ENCODE measurements at regions not wholly inside any gene's neighbourhood (a gene's known extent, or its start where the extent isn't known, plus 50 kb on each side); places are given as distances from the start of the nearest gene placed in this dataset.

GRCh38 chr4:41360921-41361793 is 104.4 kb downstream of the UCHL1 start:
- no peaks in the 10 kb centered on the region for H3K36me3 ChIP-seq (ENCODE audit: insufficient read depth, low read length)
- no peaks in the 10 kb centered on the region for H3K4me1 ChIP-seq (ENCODE audit: low read length)
- H3K27ac ChIP-seq (ENCODE audit: low read length) = no peak overlapping the region
- H4K20me1 ChIP-seq (ENCODE audit: insufficient read depth, low read depth, low read length) = no peaks in the 10 kb centered on the region
- H3K4me2 ChIP-seq (ENCODE audit: low read depth, low read length, poor library complexity, severe bottlenecking) = no peak overlapping the region
- H3K9ac ChIP-seq (ENCODE audit: low read length) = no peak overlapping the region
- H3K4me3 ChIP-seq (ENCODE audit: low read length) = no peak overlapping the region
- DNase-seq = no peak
- H3K27me3 ChIP-seq (ENCODE audit: low read length) = no peaks in the 10 kb centered on the region
- H2AFZ ChIP-seq (ENCODE audit: low read length) = no peak overlapping the region
- no peaks in the 10 kb centered on the region for H3K79me2 ChIP-seq (ENCODE audit: low read length)
- H3K9me3 ChIP-seq (ENCODE audit: low read length) = no peaks in the 10 kb centered on the region
- H3K9me2 ChIP-seq (replicated peaks; ENCODE audit: insufficient read depth, low read length) = no peaks in the 10 kb centered on the region

- Histone ChIP-seq H3K27me3 (ENCODE audit: low read length) (no peaks in the 10 kb centered on the region), H3K9me2 (replicated peaks; ENCODE audit: insufficient read depth, low read length) (no peaks in the 10 kb centered on the region), H3K4me3 (ENCODE audit: low read length) (no peak overlapping the region), H3K79me2 (ENCODE audit: low read length) (no peaks in the 10 kb centered on the region), H3K9me3 (ENCODE audit: low read length) (no peaks in the 10 kb centered on the region), H3K4me1 (ENCODE audit: low read length) (no peaks in the 10 kb centered on the region), H3K9ac (ENCODE audit: low read length) (no peak overlapping the region), H2AFZ (ENCODE audit: low read length) (no peak overlapping the region), H3K4me2 (ENCODE audit: low read depth, low read length, poor library complexity, severe bottlenecking) (no peak overlapping the region), H3K27ac (ENCODE audit: low read length) (no peak overlapping the region), H3K36me3 (ENCODE audit: insufficient read depth, low read length) (no peaks in the 10 kb centered on the region), H4K20me1 (ENCODE audit: insufficient read depth, low read depth, low read length) (no peaks in the 10 kb centered on the region)
- no peak for DNase-seq
Measured at GRCh38 chr4:41361794-41362526, 105.2 kb downstream of the UCHL1 start.

GRCh38 chr4:41362621-41363383 is 106.1 kb downstream of the UCHL1 start:
- Histone ChIP-seq H3K4me1 (ENCODE audit: low read length) (no peaks in the 10 kb centered on the region), H3K36me3 (ENCODE audit: insufficient read depth, low read length) (no peaks in the 10 kb centered on the region), H3K9ac (ENCODE audit: low read length) (no peak overlapping the region), H3K79me2 (ENCODE audit: low read length) (no peaks in the 10 kb centered on the region), H3K4me3 (ENCODE audit: low read length) (no peak overlapping the region), H3K9me2 (replicated peaks; ENCODE audit: insufficient read depth, low read length) (no peaks in the 10 kb centered on the region), H3K4me2 (ENCODE audit: low read depth, low read length, poor library complexity, severe bottlenecking) (no peak overlapping the region), H2AFZ (ENCODE audit: low read length) (no peak overlapping the region), H3K27me3 (ENCODE audit: low read length) (no peaks in the 10 kb centered on the region), H4K20me1 (ENCODE audit: insufficient read depth, low read depth, low read length) (no peaks in the 10 kb centered on the region), H3K9me3 (ENCODE audit: low read length) (no peaks in the 10 kb centered on the region), H3K27ac (ENCODE audit: low read length) (no peak overlapping the region)
- DNase-seq = no peak

- DNase-seq = no peak
- no peaks in the 10 kb centered on the region for H3K36me3 ChIP-seq (ENCODE audit: insufficient read depth, low read length)
Measured at GRCh38 chr4:41363384-41363981, 106.8 kb downstream of the UCHL1 start.

GRCh38 chr4:41364876-41365275 is 108.1 kb downstream of the UCHL1 start:
- no peaks in the 10 kb centered on the region for H3K9me2 ChIP-seq (replicated peaks; ENCODE audit: insufficient read depth, low read length)
- no peaks in the 10 kb centered on the region for H3K4me1 ChIP-seq (ENCODE audit: low read length)
- no peak overlapping the region for H3K4me3 ChIP-seq (ENCODE audit: low read length)
- H3K4me2 ChIP-seq (ENCODE audit: low read depth, low read length, poor library complexity, severe bottlenecking) = no peak overlapping the region
- H3K27ac ChIP-seq (ENCODE audit: low read length) = no peak overlapping the region
- no peak overlapping the region for H3K9ac ChIP-seq (ENCODE audit: low read length)
- no peaks in the 10 kb centered on the region for H4K20me1 ChIP-seq (ENCODE audit: insufficient read depth, low read depth, low read length)
- H3K9me3 ChIP-seq (ENCODE audit: low read length) = no peaks in the 10 kb centered on the region
- DNase-seq = no peak
- no peak overlapping the region for H2AFZ ChIP-seq (ENCODE audit: low read length)
- no peaks in the 10 kb centered on the region for H3K36me3 ChIP-seq (ENCODE audit: insufficient read depth, low read length)
- no peaks in the 10 kb centered on the region for H3K79me2 ChIP-seq (ENCODE audit: low read length)
- H3K27me3 ChIP-seq (ENCODE audit: low read length) = no peaks in the 10 kb centered on the region

More at GRCh38 chr4:41363384-41363981, 106.8 kb downstream of the UCHL1 start:
- H3K9ac ChIP-seq (ENCODE audit: low read length) = no peak overlapping the region
- H3K9me2 ChIP-seq (replicated peaks; ENCODE audit: insufficient read depth, low read length) = no peaks in the 10 kb centered on the region
- no peak overlapping the region for H3K4me3 ChIP-seq (ENCODE audit: low read length)
- H4K20me1 ChIP-seq (ENCODE audit: insufficient read depth, low read depth, low read length) = no peaks in the 10 kb centered on the region
- no peaks in the 10 kb centered on the region for H3K27me3 ChIP-seq (ENCODE audit: low read length)
- H3K79me2 ChIP-seq (ENCODE audit: low read length) = no peaks in the 10 kb centered on the region
- H2AFZ ChIP-seq (ENCODE audit: low read length) = no peak overlapping the region
- no peaks in the 10 kb centered on the region for H3K4me1 ChIP-seq (ENCODE audit: low read length)
- H3K9me3 ChIP-seq (ENCODE audit: low read length) = no peaks in the 10 kb centered on the region
- H3K27ac ChIP-seq (ENCODE audit: low read length) = no peak overlapping the region
- H3K4me2 ChIP-seq (ENCODE audit: low read depth, low read length, poor library complexity, severe bottlenecking) = no peak overlapping the region

GRCh38 chr4:41365681-41366080 is 109.0 kb downstream of the UCHL1 start:
- Histone ChIP-seq H3K27me3 (ENCODE audit: low read length) (no peaks in the 10 kb centered on the region), H3K79me2 (ENCODE audit: low read length) (no peaks in the 10 kb centered on the region), H3K9me3 (ENCODE audit: low read length) (no peaks in the 10 kb centered on the region), H3K36me3 (ENCODE audit: insufficient read depth, low read length) (no peaks in the 10 kb centered on the region), H3K27ac (ENCODE audit: low read length) (no peak overlapping the region), H4K20me1 (ENCODE audit: insufficient read depth, low read depth, low read length) (no peaks in the 10 kb centered on the region), H3K4me1 (ENCODE audit: low read length) (no peaks in the 10 kb centered on the region), H3K9ac (ENCODE audit: low read length) (no peak overlapping the region), H2AFZ (ENCODE audit: low read length) (no peak overlapping the region), H3K9me2 (replicated peaks; ENCODE audit: insufficient read depth, low read length) (no peaks in the 10 kb centered on the region), H3K4me3 (ENCODE audit: low read length) (no peak overlapping the region), H3K4me2 (ENCODE audit: low read depth, low read length, poor library complexity, severe bottlenecking) (no peak overlapping the region)
- DNase-seq = no peak

GRCh38 chr4:41366911-41367517 is 110.3 kb downstream of the UCHL1 start:
- Histone ChIP-seq H3K4me1 (ENCODE audit: low read length) (no peaks in the 10 kb centered on the region), H3K9me3 (ENCODE audit: low read length) (no peaks in the 10 kb centered on the region), H3K27ac (ENCODE audit: low read length) (no peak overlapping the region), H3K9me2 (replicated peaks; ENCODE audit: insufficient read depth, low read length) (no peaks in the 10 kb centered on the region), H3K36me3 (ENCODE audit: insufficient read depth, low read length) (no peaks in the 10 kb centered on the region), H3K9ac (ENCODE audit: low read length) (no peak overlapping the region), H3K27me3 (ENCODE audit: low read length) (no peaks in the 10 kb centered on the region), H3K4me3 (ENCODE audit: low read length) (no peak overlapping the region), H2AFZ (ENCODE audit: low read length) (no peak overlapping the region), H3K4me2 (ENCODE audit: low read depth, low read length, poor library complexity, severe bottlenecking) (no peak overlapping the region), H3K79me2 (ENCODE audit: low read length) (no peaks in the 10 kb centered on the region), H4K20me1 (ENCODE audit: insufficient read depth, low read depth, low read length) (no peaks in the 10 kb centered on the region)
- DNase-seq = no peak
